ENCODE measurements at regions not wholly inside any gene's neighbourhood (a gene's known extent, or its start where the extent isn't known, plus 50 kb on each side); places are given as distances from the start of the nearest gene placed in this dataset.
"Not testable (repeated sequence)": the region's sequence is repeated elsewhere in the genome, so short reads cannot be mapped to it uniquely, and the experiment has no call there.

DNA sequence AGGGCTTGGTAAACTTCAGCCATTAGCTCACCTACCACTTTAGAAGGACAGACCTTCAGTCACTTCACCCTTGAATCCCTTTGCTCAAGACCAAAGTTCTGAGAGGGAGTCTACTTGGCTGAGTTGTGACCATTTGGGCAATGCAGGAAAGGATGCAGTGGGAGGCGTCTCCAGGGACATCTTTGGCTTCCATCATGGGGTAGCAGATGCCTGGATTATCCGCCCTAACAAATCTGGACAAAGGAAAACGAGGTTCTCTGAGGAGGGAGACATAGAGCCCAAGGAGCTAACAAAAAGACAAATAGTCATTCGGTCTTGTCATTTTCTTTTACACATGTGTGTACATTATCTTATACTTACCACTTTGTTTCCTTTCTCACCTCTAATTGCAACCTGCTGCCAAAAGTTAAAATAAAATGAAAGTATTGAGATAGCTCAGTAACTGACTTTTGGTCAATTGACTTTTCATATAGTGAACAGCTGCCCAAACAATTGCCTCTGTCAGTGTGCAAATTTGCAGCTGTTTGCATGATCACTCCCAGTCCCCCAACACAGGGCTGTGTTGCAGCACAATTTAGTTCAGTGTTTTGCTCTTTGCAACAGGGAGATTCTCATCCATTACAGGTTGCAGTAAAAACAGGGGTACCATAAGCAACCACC is 108.9 kb upstream of the EEF2KMT start:
- DNase-seq (ENCODE audit: low read depth, low spot score) = no peak
- H3K27me3 ChIP-seq (ENCODE audit: control insufficient read depth, extremely low read depth, insufficient read depth, low read length) = no peaks in the 10 kb centered on the region
- no peak overlapping the region for H3K27ac ChIP-seq (ENCODE audit: control insufficient read depth, insufficient read depth, low read length)
- FAIRE-seq = no peak
- no peak overlapping the region for H2AFZ ChIP-seq (ENCODE audit: control insufficient read depth, low read length)
- no peak overlapping the region for H3K4me3 ChIP-seq (ENCODE audit: control insufficient read depth in 2 of 3, extremely low read depth in 1 of 3, insufficient read depth in 2 of 3, low read depth in 1 of 3, low read length in 3 of 3)
- H3K36me3 ChIP-seq (ENCODE audit: control insufficient read depth in 2 of 2, extremely low read depth in 1 of 2, insufficient read depth in 2 of 2, low read length in 2 of 2) = no peaks in the 10 kb centered on the region
- H3K9ac ChIP-seq (ENCODE audit: control insufficient read depth, extremely low read depth, insufficient read depth, low read length) = no peak overlapping the region
- dilution Hi-C loops (cut with MboI; ENCODE audit: extremely low pct_ligation_motif_present, low sequenced_read_pairs) = no loop called here
- H4K20me1 ChIP-seq (ENCODE audit: control insufficient read depth, extremely low read depth, insufficient read depth, low read length) = no peaks in the 10 kb centered on the region
- H3K4me2 ChIP-seq (ENCODE audit: control insufficient read depth, extremely low read depth, insufficient read depth, low read depth, low read length) = no peak overlapping the region
- H3K79me2 ChIP-seq (ENCODE audit: control insufficient read depth, insufficient read depth, low read length) = no peaks in the 10 kb centered on the region
- no peaks in the 10 kb centered on the region for H3K4me1 ChIP-seq (ENCODE audit: control insufficient read depth, extremely low read depth, insufficient read depth, low read length)
- H3K9me1 ChIP-seq (ENCODE audit: control insufficient read depth, extremely low read depth, insufficient read depth, low read length) = no peaks in the 10 kb centered on the region
- TF ChIP-seq, protein P1, sequence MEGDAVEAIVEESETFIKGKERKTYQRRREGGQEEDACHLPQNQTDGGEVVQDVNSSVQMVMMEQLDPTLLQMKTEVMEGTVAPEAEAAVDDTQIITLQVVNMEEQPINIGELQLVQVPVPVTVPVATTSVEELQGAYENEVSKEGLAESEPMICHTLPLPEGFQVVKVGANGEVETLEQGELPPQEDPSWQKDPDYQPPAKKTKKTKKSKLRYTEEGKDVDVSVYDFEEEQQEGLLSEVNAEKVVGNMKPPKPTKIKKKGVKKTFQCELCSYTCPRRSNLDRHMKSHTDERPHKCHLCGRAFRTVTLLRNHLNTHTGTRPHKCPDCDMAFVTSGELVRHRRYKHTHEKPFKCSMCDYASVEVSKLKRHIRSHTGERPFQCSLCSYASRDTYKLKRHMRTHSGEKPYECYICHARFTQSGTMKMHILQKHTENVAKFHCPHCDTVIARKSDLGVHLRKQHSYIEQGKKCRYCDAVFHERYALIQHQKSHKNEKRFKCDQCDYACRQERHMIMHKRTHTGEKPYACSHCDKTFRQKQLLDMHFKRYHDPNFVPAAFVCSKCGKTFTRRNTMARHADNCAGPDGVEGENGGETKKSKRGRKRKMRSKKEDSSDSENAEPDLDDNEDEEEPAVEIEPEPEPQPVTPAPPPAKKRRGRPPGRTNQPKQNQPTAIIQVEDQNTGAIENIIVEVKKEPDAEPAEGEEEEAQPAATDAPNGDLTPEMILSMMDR (optimal IDR thresholded peaks at IDR 0.05 in 1 of 3, IDR thresholded peaks at IDR 0.05 in 1 of 3, conservative IDR thresholded peaks at IDR 0.05 in 1 of 3; ENCODE audit: extremely low read depth in 1 of 3, insufficient read depth in 2 of 3, low read length in 3 of 3) = no peak
- TF ChIP-seq EZH2 (IDR thresholded peaks at IDR 0.05; ENCODE audit: low read length) = no peak
- no peaks in the 10 kb centered on the region for H3K9me3 ChIP-seq (ENCODE audit: control insufficient read depth, low read depth, low read length)

DNA sequence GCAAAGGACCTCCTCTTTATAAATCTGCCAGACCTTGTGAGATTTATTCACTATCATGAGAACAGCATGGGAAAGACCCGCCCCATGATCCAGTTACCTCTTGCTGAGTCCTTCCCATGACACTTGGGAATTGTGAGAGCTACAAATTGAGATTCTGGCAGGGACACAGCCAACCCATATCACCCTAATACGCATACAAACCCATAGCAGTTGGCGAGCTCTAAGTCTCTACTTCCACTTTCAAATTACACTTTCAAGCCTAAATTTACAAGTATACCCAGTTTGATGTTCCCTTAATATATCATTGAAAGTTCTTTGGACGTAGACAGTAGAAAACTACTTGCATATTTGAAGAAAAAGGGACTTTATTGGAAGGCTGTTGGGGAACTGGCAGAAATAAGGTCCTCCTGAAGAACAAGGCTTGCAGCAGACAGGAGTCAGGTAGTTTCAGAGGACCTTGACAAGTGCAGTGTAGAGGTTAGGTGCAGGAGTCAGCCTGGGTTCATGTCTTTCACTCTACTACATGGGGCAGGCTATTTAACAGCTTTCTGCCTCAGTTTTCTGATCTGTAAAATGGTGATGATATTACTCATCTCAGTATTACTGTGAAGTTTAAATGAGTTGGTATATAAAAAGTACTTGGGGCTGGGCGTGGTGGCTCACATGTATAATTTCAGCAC is 107.9 kb upstream of the EEF2KMT start:
- Histone ChIP-seq H4K20me1 (ENCODE audit: control insufficient read depth, extremely low read depth, insufficient read depth, low read length) (no peaks in the 10 kb centered on the region), H3K27ac (ENCODE audit: control insufficient read depth, insufficient read depth, low read length) (no peak overlapping the region), H3K4me2 (ENCODE audit: control insufficient read depth, extremely low read depth, insufficient read depth, low read depth, low read length) (no peak overlapping the region), H3K9me1 (ENCODE audit: control insufficient read depth, extremely low read depth, insufficient read depth, low read length) (no peaks in the 10 kb centered on the region), H3K4me1 (ENCODE audit: control insufficient read depth, extremely low read depth, insufficient read depth, low read length) (no peaks in the 10 kb centered on the region), H3K9me3 (ENCODE audit: control insufficient read depth, low read depth, low read length) (no peaks in the 10 kb centered on the region), H3K27me3 (ENCODE audit: control insufficient read depth, extremely low read depth, insufficient read depth, low read length) (no peaks in the 10 kb centered on the region), H2AFZ (ENCODE audit: control insufficient read depth, low read length) (no peak overlapping the region), H3K9ac (ENCODE audit: control insufficient read depth, extremely low read depth, insufficient read depth, low read length) (no peak overlapping the region), H3K79me2 (ENCODE audit: control insufficient read depth, insufficient read depth, low read length) (no peaks in the 10 kb centered on the region), H3K4me3 (ENCODE audit: control insufficient read depth in 2 of 3, extremely low read depth in 1 of 3, insufficient read depth in 2 of 3, low read depth in 1 of 3, low read length in 3 of 3) (no peak overlapping the region), H3K36me3 (ENCODE audit: control insufficient read depth in 2 of 2, extremely low read depth in 1 of 2, insufficient read depth in 2 of 2, low read length in 2 of 2) (no peaks in the 10 kb centered on the region)
- DNase-seq (ENCODE audit: low read depth, low spot score) = no peak
- TF ChIP-seq, protein P1 (optimal IDR thresholded peaks at IDR 0.05 in 1 of 3, IDR thresholded peaks at IDR 0.05 in 1 of 3, conservative IDR thresholded peaks at IDR 0.05 in 1 of 3; ENCODE audit: extremely low read depth in 1 of 3, insufficient read depth in 2 of 3, low read length in 3 of 3) = no peak
- no peak for TF ChIP-seq EZH2 (IDR thresholded peaks at IDR 0.05; ENCODE audit: low read length)
- no peak for FAIRE-seq
- dilution Hi-C loops (cut with MboI; ENCODE audit: extremely low pct_ligation_motif_present, low sequenced_read_pairs) = no loop called here

DNA sequence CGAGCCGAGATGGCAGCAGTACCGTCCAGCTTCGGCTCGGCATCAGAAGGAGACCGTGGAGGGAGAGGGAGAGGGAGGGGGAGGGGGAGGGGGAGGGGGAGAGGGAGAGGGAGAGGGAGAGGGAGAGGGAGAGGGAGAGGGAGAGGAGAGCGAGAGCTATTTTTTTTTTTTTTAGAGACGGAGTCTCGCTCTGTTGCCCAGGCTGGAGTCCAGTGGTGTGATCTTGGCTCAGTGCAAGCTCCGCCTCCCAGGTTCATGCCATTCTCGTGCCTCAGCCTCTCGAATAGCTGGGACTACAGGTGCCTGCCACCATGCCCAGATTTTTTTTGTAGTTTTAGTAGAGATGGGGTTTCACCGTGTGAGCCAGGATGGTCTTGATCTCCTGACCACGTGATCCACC is 106.1 kb upstream of the EEF2KMT start:
- H3K79me2 ChIP-seq (ENCODE audit: control insufficient read depth, insufficient read depth, low read length); dilution Hi-C loops (cut with MboI; ENCODE audit: extremely low pct_ligation_motif_present, low sequenced_read_pairs); H3K27me3 ChIP-seq (ENCODE audit: control insufficient read depth, extremely low read depth, insufficient read depth, low read length); H3K9me3 ChIP-seq (ENCODE audit: control insufficient read depth, low read depth, low read length); H2AFZ ChIP-seq (ENCODE audit: control insufficient read depth, low read length); H3K4me1 ChIP-seq (ENCODE audit: control insufficient read depth, extremely low read depth, insufficient read depth, low read length); H3K4me3 ChIP-seq (ENCODE audit: control insufficient read depth in 2 of 3, extremely low read depth in 1 of 3, insufficient read depth in 2 of 3, low read depth in 1 of 3, low read length in 3 of 3); H3K36me3 ChIP-seq (ENCODE audit: control insufficient read depth in 2 of 2, extremely low read depth in 1 of 2, insufficient read depth in 2 of 2, low read length in 2 of 2); H3K4me2 ChIP-seq (ENCODE audit: control insufficient read depth, extremely low read depth, insufficient read depth, low read depth, low read length); H3K9me1 ChIP-seq (ENCODE audit: control insufficient read depth, extremely low read depth, insufficient read depth, low read length); H3K9ac ChIP-seq (ENCODE audit: control insufficient read depth, extremely low read depth, insufficient read depth, low read length); FAIRE-seq; DNase-seq (ENCODE audit: low read depth, low spot score); H4K20me1 ChIP-seq (ENCODE audit: control insufficient read depth, extremely low read depth, insufficient read depth, low read length); H3K27ac ChIP-seq (ENCODE audit: control insufficient read depth, insufficient read depth, low read length): not testable (repeated sequence)

Measured in keratinocyte (primary cell).